ENCODE measurements at regions not wholly inside any gene's neighbourhood (a gene's known extent, or its start where the extent isn't known, plus 50 kb on each side); places are given as distances from the start of the nearest gene placed in this dataset.
A peak's percentile ranks its signal among the peaks of the same experiment; 100 is the strongest.

DNA sequence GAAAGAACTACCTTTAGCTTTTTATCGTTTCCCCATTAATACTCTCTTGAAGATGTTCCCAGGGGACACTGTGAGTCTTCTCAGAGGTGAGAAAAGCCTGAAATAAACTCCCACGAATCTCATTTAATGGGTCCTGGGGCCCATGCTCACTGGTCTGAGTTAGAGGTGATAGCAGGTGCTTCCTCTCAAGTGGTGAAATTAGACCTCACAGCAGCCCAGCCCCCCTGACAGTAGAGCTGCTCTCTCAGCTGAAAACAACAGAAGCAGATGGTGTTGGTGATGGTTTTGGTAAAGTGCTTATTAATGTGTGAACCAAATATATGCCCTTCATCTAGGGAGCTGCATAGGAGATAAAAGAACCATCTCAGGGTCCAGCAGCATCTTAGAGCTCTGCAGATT lies 76.8 kb upstream of the VPREB1 start:
- peak overlapping the region; percentile 67 for H3K4me2 ChIP-seq
- H3K27ac ChIP-seq = peak overlapping the region; percentile 36; the same call in 1 of the 2 replicates
- H3K4me1 ChIP-seq (ENCODE audit: low read depth, poor library complexity, severe bottlenecking) = peaks cover 25% of the 10 kb centered on the region
- TF ChIP-seq, protein P1, sequence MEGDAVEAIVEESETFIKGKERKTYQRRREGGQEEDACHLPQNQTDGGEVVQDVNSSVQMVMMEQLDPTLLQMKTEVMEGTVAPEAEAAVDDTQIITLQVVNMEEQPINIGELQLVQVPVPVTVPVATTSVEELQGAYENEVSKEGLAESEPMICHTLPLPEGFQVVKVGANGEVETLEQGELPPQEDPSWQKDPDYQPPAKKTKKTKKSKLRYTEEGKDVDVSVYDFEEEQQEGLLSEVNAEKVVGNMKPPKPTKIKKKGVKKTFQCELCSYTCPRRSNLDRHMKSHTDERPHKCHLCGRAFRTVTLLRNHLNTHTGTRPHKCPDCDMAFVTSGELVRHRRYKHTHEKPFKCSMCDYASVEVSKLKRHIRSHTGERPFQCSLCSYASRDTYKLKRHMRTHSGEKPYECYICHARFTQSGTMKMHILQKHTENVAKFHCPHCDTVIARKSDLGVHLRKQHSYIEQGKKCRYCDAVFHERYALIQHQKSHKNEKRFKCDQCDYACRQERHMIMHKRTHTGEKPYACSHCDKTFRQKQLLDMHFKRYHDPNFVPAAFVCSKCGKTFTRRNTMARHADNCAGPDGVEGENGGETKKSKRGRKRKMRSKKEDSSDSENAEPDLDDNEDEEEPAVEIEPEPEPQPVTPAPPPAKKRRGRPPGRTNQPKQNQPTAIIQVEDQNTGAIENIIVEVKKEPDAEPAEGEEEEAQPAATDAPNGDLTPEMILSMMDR (conservative IDR thresholded peaks at IDR 0.05; ENCODE audit: low read depth, low read length) = no peak
- no peaks in the 10 kb centered on the region for H3K27me3 ChIP-seq (ENCODE audit: insufficient read depth, low read depth)
- H3K79me2 ChIP-seq (ENCODE audit: insufficient read depth, low read depth) = no peaks in the 10 kb centered on the region
- no peak overlapping the region for H3K4me3 ChIP-seq (IDR thresholded peaks at IDR 0.05; ENCODE audit: insufficient read depth, low read depth, low read length)
- H4K20me1 ChIP-seq (ENCODE audit: insufficient read depth) = no peaks in the 10 kb centered on the region
- H2AFZ ChIP-seq (ENCODE audit: low read depth) = peak overlapping the region; percentile 39; the same call in 1 of the 2 replicates
- H3K9ac ChIP-seq = no peak overlapping the region
- H3K36me3 ChIP-seq (ENCODE audit: insufficient read depth) = no peaks in the 10 kb centered on the region

DNA sequence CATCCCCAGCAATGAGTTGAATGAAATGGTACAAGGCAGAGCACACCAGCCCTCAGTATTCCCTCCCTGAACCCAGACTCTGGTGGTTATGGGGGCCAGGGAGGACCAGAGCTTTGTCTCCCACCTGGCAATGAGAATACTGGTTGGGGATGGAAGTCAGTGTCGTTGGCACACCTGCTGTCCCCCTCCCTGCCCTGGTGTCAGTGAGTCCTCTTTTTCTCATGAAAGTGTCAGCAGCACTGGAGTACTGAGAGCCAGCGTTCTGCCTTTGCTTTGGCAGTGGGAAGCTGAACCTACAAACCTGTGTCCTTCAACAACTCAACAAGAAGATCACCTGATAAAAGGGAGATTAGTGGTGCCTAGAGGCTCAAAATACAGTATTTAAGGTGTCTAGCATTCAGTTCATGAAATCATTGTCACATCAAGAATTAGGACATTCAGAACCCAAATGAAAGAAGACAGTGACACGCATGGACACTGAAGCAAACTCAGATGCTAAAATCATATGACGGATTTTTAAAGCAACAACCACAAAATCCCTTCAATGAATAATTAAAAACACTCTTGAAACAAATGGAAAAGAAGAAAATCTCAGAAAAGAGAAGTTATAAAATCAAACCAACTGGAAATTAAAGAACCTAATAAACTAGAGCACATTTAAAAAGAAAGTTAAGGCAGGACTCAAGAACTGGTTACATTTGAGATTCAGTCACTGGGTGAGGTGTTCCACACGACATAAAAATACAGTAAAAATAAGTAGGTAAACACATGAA lies 77.5 kb upstream of the VPREB1 start:
- Histone ChIP-seq H3K36me3 (ENCODE audit: insufficient read depth) (no peaks in the 10 kb centered on the region), H3K4me1 (ENCODE audit: low read depth, poor library complexity, severe bottlenecking) (peaks cover 25% of the 10 kb centered on the region), H3K9ac (no peak overlapping the region), H3K79me2 (ENCODE audit: insufficient read depth, low read depth) (no peaks in the 10 kb centered on the region), H3K4me3 (IDR thresholded peaks at IDR 0.05; ENCODE audit: insufficient read depth, low read depth, low read length) (no peak overlapping the region), H4K20me1 (ENCODE audit: insufficient read depth) (no peaks in the 10 kb centered on the region), H2AFZ (ENCODE audit: low read depth) (peak overlapping the region; percentile 39; the same call in 1 of the 2 replicates), H3K4me2 (peak overlapping the region; percentile 67), H3K27me3 (ENCODE audit: insufficient read depth, low read depth) (no peaks in the 10 kb centered on the region), H3K27ac (peak overlapping the region; percentile 36; the same call in 1 of the 2 replicates)
- TF ChIP-seq, protein P1 (conservative IDR thresholded peaks at IDR 0.05; ENCODE audit: low read depth, low read length) = no peak

DNA sequence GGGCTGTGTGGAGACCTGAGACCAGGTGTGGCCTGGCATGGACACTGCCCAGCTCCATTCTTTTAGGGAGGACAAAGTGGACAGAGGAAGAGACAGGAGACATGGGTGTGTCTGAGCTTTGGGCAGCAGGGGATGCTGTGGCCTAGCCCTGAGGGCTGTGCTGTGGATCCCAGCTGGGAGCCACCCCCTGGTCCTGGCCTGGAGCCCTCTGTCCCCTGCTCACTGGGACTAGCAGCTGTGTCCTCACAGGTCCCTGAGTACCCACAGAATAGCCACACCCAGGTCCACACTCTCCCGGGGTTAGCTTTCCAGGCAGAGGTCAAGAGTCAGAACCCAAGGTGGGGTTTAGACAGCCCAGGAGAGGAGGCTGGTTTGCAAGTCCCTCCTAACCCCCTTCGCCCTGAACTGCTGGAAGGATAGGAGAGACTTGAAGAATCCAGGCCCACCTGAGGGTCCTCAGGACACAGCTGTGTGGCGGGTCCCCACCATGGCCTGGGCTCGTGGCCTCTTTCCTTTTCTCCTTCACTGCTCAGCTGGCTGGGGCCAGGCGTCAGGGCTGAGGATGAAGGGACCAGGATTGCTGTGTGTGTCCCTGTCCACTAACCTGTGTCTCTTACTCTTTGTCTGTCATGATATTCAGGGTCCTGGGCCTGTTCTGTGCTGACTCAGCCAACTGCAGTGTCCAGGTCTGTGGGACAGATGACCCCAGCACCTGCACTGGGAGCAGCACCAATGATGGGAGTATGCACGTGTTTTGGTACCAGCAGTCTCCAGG lies 78.5 kb upstream of the VPREB1 start:
- Histone ChIP-seq H3K9ac (no peak overlapping the region), H3K79me2 (ENCODE audit: insufficient read depth, low read depth) (no peaks in the 10 kb centered on the region), H3K27ac (no peak overlapping the region), H3K4me1 (ENCODE audit: low read depth, poor library complexity, severe bottlenecking) (peaks cover 25% of the 10 kb centered on the region), H2AFZ (ENCODE audit: low read depth) (no peak overlapping the region), H3K4me2 (no peak overlapping the region), H4K20me1 (ENCODE audit: insufficient read depth) (no peaks in the 10 kb centered on the region), H3K27me3 (ENCODE audit: insufficient read depth, low read depth) (no peaks in the 10 kb centered on the region), H3K4me3 (IDR thresholded peaks at IDR 0.05; ENCODE audit: insufficient read depth, low read depth, low read length) (no peak overlapping the region), H3K36me3 (ENCODE audit: insufficient read depth) (no peaks in the 10 kb centered on the region)
- TF ChIP-seq, protein P1 (conservative IDR thresholded peaks at IDR 0.05; ENCODE audit: low read depth, low read length) = no peak

DNA sequence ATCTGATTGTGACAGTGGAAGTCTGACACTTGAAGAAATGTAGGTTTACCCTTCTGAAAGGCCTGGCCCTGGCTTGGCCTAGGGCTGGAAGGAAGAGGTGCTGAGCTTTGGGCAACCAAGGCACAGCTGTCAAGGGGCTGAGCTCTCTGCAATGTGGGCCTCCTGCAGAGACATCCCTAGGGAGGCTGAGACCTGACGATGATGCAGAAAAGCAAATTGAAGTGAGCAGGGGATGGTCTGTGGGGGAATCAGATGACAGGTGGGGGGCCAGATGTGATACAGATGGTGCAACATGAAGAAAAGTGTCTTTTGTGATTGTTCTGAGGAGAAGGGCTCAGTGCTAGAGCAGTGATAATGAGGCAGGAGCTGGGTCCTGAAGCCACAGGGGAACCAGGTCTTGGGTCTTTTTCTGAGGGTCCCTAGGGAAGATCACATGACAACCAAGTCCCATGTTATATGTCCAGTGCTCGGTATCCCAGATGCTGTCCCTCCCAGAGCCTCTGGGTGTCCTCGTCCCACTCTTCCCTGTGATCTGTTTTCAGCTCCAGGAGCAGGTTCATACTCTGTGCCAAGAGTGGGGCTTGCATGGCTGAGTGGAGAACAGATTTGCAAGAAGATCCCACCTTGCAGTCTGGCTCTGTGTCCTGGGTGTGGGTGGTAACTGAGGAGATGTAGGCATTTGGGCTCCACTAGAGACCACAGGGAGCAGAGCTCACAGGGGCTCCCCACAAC lies 79.9 kb upstream of the VPREB1 start:
- Histone ChIP-seq H3K27ac (no peak overlapping the region), H3K4me1 (ENCODE audit: low read depth, poor library complexity, severe bottlenecking) (peaks cover 25% of the 10 kb centered on the region), H3K27me3 (ENCODE audit: insufficient read depth, low read depth) (no peaks in the 10 kb centered on the region), H3K4me2 (no peak overlapping the region), H4K20me1 (ENCODE audit: insufficient read depth) (no peaks in the 10 kb centered on the region), H3K9ac (no peak overlapping the region), H3K79me2 (ENCODE audit: insufficient read depth, low read depth) (no peaks in the 10 kb centered on the region), H3K36me3 (ENCODE audit: insufficient read depth) (no peaks in the 10 kb centered on the region), H3K4me3 (IDR thresholded peaks at IDR 0.05; ENCODE audit: insufficient read depth, low read depth, low read length) (no peak overlapping the region), H2AFZ (ENCODE audit: low read depth) (no peak overlapping the region)
- TF ChIP-seq, protein P1 (conservative IDR thresholded peaks at IDR 0.05; ENCODE audit: low read depth, low read length) = no peak
